GM23338 (cell line): ENCODE measurements at regions not wholly inside any gene's neighbourhood (a gene's known extent, or its start where the extent isn't known, plus 50 kb on each side); places are given as distances from the start of the nearest gene placed in this dataset.

Experiments used
- ATAC-seq: fragments of 200-7000 bp; cut with Tn5 transposase; 3 replicates; pipeline ENCODE4 v1.9.1; 2020
- DNase-seq: peaks from one replicate; pipeline ENCODE4 v3.0.0-alpha.2; 2015; ENCODE audit warnings: low spot score
- H2AFZ ChIP-seq: fragments of 200-600 bp; sonication (generic); 2 replicates; pipeline ENCODE4 v1.8.0; 2016; ENCODE audit warnings: antibody characterized with exemption, mild to moderate bottlenecking, moderate library complexity
- H3F3A ChIP-seq: fragments of 200-600 bp; sonication (generic); replicated peaks from 2 replicates; pipeline ENCODE4 v1.8.0; 2017; ENCODE audit warnings: antibody characterized with exemption, mixed run types, low read depth
- H3K27ac ChIP-seq: fragments of 200-600 bp; sonication (generic); 2 replicates; pipeline ENCODE4 v1.6.1; 2016; ENCODE audit warnings: low read depth
- H3K27me3 ChIP-seq: fragments of 200-600 bp; sonication (generic); 2 replicates; pipeline ENCODE4 v1.8.0; 2016; ENCODE audit warnings: mild to moderate bottlenecking, mixed run types, moderate library complexity; ENCODE audit not compliant: insufficient read depth
- H3K36me3 ChIP-seq: fragments of 200-600 bp; sonication (generic); 2 replicates; pipeline ENCODE4 v1.8.0; 2016; ENCODE audit warnings: mild to moderate bottlenecking; ENCODE audit not compliant: insufficient read depth
- H3K4me1 ChIP-seq: fragments of 200-600 bp; sonication (generic); 2 replicates; pipeline ENCODE4 v1.8.0; 2016; ENCODE audit warnings: mild to moderate bottlenecking, moderate library complexity; ENCODE audit not compliant: insufficient read depth
- H3K4me2 ChIP-seq: fragments of 200-600 bp; sonication (generic); 2 replicates; pipeline ENCODE4 v1.7.1; 2017; ENCODE audit warnings: mixed run types
- H3K4me3 ChIP-seq: fragments of 200-600 bp; sonication (generic); 2 replicates; pipeline ENCODE4 v1.6.1; 2016; ENCODE audit warnings: mixed run types
- H3K79me2 ChIP-seq: fragments of 200-600 bp; sonication (generic); replicated peaks from 2 replicates; pipeline ENCODE4 v1.8.0; 2017; ENCODE audit warnings: mild to moderate bottlenecking; ENCODE audit not compliant: insufficient read depth
- H3K9me2 ChIP-seq: fragments of 200-600 bp; sonication (generic); 2 replicates; pipeline ENCODE4 v1.8.0; 2017; ENCODE audit not compliant: insufficient read depth
- H4K20me1 ChIP-seq: fragments of 200-600 bp; sonication (generic); replicated peaks from 2 replicates; pipeline ENCODE4 v1.8.0; 2017; ENCODE audit warnings: mild to moderate bottlenecking; ENCODE audit not compliant: insufficient read depth
- H3K27ac Mint-ChIP-seq: 2 replicates; pipeline ENCODE4 v1.8.0; 2020; ENCODE audit warnings: inconsistent platforms, mild to moderate bottlenecking, moderate library complexity, mixed read lengths
- H3K27me3 Mint-ChIP-seq: 3 replicates; pipeline ENCODE4 v1.8.0; 2022; ENCODE audit warnings: low read depth, mild to moderate bottlenecking, moderate library complexity, mixed read lengths, inconsistent platforms; ENCODE audit not compliant: insufficient read depth, poor library complexity
- H3K36me3 Mint-ChIP-seq: 3 replicates; pipeline ENCODE4 v1.8.0; 2021; ENCODE audit warnings: low read depth, mild to moderate bottlenecking, inconsistent platforms, moderate library complexity, mixed read lengths
- H3K4me1 Mint-ChIP-seq: 3 replicates; pipeline ENCODE4 v1.8.0; 2020; ENCODE audit warnings: mild to moderate bottlenecking, inconsistent platforms, mixed read lengths
- H3K4me3 Mint-ChIP-seq: 3 replicates; pipeline ENCODE4 v1.8.0; 2021; ENCODE audit warnings: moderate library complexity, mild to moderate bottlenecking, inconsistent platforms, mixed read lengths
- H3K9me3 Mint-ChIP-seq: 3 replicates; pipeline ENCODE4 v1.8.0; 2020; ENCODE audit warnings: moderate library complexity, mild to moderate bottlenecking, inconsistent platforms, mixed read lengths
- CREB1 ChIP-seq: fragments of 250-450 bp; sonication (Bioruptor Pico); IDR thresholded peaks from 2 replicates; pipeline ENCODE4 v1.5.0; 2020; ENCODE audit warnings: low read depth, mild to moderate bottlenecking, moderate library complexity
- EZH2phosphoT487 ChIP-seq: fragments of 200-600 bp; sonication (generic); IDR thresholded peaks from one replicate; pipeline ENCODE4 v1.8.1; 2018; ENCODE audit warnings: antibody characterized with exemption; ENCODE audit not compliant: unreplicated experiment
- NANOG ChIP-seq: IDR thresholded peaks from 2 replicates; pipeline ENCODE4 v1.6.1; 2016; ENCODE audit warnings: antibody characterized with exemption, borderline replicate concordance
- POLR2AphosphoS5 ChIP-seq: IDR thresholded peaks from 2 replicates; pipeline ENCODE4 v1.6.1; 2016; ENCODE audit warnings: antibody characterized with exemption, low read depth
- STAT1 ChIP-seq: IDR thresholded peaks from one replicate; pipeline ENCODE4 v1.6.1; 2016; ENCODE audit warnings: antibody characterized with exemption; ENCODE audit not compliant: unreplicated experiment
- TF ChIP-seq, protein P1 (sequence below), 2 experiments: fragments of 200-600 bp in 1 of 2; sonication (generic) in 1 of 2; conservative IDR thresholded peaks; 2 replicates each; pipeline versions ENCODE4 v1.5.1 to v1.6.1; 2016 to 2017; ENCODE audit warnings: antibody characterized with exemption in 2 of 2, low read depth in 2 of 2, mild to moderate bottlenecking in 2 of 2, moderate library complexity in 1 of 2
- TF ChIP-seq, protein P2 (sequence below): IDR thresholded peaks from 2 replicates; pipeline ENCODE4 v1.6.1; 2016; ENCODE audit warnings: antibody characterized with exemption
- TF ChIP-seq, protein P3 (sequence below): fragments of 250-450 bp; sonication (Bioruptor Pico); IDR thresholded peaks from 2 replicates; pipeline ENCODE4 v1.5.0; 2020; ENCODE audit warnings: mild to moderate bottlenecking, moderate library complexity

DNA sequence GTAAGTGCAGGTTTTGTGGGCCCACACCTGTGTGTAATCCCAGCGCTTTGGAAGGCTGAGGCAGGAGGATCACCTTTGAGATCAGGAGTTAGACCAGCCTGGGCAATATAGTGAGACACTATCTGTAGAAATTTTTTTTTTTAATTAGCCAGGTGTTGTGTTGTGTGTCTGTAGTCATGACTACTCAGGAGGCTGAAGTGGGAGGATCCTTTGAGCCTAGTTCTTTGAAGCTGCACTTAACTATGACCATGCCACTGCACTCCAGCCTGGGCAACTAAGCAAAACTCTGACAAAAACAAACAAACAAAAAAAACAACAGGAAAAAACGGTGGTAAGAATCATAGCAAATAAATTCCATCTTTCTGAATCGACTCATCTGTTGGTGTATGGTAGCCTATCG, 268.6 kb upstream of the PDGFD start (continued):
- TF ChIP-seq, protein P1, sequence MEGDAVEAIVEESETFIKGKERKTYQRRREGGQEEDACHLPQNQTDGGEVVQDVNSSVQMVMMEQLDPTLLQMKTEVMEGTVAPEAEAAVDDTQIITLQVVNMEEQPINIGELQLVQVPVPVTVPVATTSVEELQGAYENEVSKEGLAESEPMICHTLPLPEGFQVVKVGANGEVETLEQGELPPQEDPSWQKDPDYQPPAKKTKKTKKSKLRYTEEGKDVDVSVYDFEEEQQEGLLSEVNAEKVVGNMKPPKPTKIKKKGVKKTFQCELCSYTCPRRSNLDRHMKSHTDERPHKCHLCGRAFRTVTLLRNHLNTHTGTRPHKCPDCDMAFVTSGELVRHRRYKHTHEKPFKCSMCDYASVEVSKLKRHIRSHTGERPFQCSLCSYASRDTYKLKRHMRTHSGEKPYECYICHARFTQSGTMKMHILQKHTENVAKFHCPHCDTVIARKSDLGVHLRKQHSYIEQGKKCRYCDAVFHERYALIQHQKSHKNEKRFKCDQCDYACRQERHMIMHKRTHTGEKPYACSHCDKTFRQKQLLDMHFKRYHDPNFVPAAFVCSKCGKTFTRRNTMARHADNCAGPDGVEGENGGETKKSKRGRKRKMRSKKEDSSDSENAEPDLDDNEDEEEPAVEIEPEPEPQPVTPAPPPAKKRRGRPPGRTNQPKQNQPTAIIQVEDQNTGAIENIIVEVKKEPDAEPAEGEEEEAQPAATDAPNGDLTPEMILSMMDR (conservative IDR thresholded peaks at IDR 0.05; ENCODE audit: low read depth in 2 of 2) = no peak

DNA sequence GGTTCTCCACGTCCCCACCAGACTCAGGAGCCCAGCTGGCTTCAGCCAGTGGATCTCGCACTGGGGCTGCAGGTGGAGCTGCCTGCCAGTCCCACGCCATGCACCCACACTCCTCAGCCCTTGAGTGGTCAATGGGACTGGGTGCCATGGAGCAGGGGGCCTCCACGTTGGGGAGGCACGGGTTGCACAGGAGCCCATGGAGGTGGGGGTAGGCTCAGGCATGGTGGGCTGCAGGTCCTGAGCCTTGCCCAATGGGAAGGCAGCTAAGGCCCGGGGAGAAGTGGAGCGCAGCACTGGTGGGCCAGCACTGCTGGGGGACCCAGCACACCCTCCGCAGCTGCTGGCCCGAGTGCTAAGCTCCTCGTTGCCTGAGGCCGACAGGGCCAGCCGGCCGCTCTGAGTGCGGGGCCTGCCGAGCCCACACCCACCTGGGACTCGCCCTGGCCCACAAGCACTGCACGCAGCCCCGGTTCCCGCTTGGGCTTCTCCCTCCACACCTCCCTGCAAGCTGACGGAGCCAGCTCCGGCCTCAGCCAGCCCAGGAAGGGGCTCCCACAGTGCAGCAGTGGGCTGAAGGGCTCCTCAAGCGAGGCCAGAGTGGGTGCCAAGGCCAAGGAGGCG, 258.5 kb upstream of the PDGFD start:
- H3K27ac Mint-ChIP-seq = no peak overlapping the region
- Histone ChIP-seq H3K36me3 (no peaks in the 10 kb centered on the region), H3K79me2 (no peaks in the 10 kb centered on the region), H3K9me2 (no peaks in the 10 kb centered on the region), H3K4me1 (no peaks in the 10 kb centered on the region), H3F3A (no peaks in the 10 kb centered on the region), H2AFZ (no peak overlapping the region), H3K27ac (no peak overlapping the region), H3K4me2 (no peak overlapping the region), H3K27me3 (no peaks in the 10 kb centered on the region), H4K20me1 (no peaks in the 10 kb centered on the region), H3K4me3 (no peak overlapping the region)
- DNase-seq = no peak
- TF ChIP-seq CREB1 (CRISPR knock-in tag) (no peak), NANOG (no peak), POLR2AphosphoS5 (no peak), STAT1 (no peak), EZH2phosphoT487 (no peak)
- TF ChIP-seq, protein P2, sequence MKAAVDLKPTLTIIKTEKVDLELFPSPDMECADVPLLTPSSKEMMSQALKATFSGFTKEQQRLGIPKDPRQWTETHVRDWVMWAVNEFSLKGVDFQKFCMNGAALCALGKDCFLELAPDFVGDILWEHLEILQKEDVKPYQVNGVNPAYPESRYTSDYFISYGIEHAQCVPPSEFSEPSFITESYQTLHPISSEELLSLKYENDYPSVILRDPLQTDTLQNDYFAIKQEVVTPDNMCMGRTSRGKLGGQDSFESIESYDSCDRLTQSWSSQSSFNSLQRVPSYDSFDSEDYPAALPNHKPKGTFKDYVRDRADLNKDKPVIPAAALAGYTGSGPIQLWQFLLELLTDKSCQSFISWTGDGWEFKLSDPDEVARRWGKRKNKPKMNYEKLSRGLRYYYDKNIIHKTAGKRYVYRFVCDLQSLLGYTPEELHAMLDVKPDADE = no peak
- TF ChIP-seq, protein P3, sequence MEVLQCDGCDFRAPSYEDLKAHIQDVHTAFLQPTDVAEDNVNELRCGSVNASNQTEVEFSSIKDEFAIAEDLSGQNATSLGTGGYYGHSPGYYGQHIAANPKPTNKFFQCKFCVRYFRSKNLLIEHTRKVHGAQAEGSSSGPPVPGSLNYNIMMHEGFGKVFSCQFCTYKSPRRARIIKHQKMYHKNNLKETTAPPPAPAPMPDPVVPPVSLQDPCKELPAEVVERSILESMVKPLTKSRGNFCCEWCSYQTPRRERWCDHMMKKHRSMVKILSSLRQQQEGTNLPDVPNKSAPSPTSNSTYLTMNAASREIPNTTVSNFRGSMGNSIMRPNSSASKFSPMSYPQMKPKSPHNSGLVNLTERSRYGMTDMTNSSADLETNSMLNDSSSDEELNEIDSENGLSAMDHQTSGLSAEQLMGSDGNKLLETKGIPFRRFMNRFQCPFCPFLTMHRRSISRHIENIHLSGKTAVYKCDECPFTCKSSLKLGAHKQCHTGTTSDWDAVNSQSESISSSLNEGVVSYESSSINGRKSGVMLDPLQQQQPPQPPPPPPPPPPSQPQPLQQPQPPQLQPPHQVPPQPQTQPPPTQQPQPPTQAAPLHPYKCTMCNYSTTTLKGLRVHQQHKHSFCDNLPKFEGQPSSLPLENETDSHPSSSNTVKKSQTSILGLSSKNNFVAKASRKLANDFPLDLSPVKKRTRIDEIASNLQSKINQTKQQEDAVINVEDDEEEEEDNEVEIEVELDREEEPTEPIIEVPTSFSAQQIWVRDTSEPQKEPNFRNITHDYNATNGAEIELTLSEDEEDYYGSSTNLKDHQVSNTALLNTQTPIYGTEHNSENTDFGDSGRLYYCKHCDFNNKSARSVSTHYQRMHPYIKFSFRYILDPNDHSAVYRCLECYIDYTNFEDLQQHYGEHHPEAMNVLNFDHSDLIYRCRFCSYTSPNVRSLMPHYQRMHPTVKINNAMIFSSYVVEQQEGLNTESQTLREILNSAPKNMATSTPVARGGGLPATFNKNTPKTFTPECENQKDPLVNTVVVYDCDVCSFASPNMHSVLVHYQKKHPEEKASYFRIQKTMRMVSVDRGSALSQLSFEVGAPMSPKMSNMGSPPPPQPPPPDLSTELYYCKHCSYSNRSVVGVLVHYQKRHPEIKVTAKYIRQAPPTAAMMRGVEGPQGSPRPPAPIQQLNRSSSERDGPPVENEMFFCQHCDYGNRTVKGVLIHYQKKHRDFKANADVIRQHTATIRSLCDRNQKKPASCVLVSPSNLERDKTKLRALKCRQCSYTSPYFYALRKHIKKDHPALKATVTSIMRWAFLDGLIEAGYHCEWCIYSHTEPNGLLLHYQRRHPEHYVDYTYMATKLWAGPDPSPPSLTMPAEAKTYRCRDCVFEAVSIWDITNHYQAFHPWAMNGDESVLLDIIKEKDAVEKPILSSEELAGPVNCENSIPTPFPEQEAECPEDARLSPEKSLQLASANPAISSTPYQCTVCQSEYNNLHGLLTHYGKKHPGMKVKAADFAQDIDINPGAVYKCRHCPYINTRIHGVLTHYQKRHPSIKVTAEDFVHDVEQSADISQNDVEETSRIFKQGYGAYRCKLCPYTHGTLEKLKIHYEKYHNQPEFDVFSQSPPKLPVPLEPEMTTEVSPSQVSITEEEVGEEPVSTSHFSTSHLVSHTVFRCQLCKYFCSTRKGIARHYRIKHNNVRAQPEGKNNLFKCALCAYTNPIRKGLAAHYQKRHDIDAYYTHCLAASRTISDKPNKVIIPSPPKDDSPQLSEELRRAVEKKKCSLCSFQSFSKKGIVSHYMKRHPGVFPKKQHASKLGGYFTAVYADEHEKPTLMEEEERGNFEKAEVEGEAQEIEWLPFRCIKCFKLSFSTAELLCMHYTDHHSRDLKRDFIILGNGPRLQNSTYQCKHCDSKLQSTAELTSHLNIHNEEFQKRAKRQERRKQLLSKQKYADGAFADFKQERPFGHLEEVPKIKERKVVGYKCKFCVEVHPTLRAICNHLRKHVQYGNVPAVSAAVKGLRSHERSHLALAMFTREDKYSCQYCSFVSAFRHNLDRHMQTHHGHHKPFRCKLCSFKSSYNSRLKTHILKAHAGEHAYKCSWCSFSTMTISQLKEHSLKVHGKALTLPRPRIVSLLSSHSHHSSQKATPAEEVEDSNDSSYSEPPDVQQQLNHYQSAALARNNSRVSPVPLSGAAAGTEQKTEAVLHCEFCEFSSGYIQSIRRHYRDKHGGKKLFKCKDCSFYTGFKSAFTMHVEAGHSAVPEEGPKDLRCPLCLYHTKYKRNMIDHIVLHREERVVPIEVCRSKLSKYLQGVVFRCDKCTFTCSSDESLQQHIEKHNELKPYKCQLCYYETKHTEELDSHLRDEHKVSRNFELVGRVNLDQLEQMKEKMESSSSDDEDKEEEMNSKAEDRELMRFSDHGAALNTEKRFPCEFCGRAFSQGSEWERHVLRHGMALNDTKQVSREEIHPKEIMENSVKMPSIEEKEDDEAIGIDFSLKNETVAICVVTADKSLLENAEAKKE (CRISPR knock-in tag) = no peak
- peaks cover 3% of the 10 kb centered on the region for H3K27me3 Mint-ChIP-seq
- no peak for ATAC-seq
- H3K9me3 Mint-ChIP-seq = 0 out of 3 replicates have a peak, but pooled peaks cover 4% of the 10 kb centered on the region
- no peaks in the 10 kb centered on the region for H3K4me1 Mint-ChIP-seq
- no peaks in the 10 kb centered on the region for H3K36me3 Mint-ChIP-seq
- no peak overlapping the region for H3K4me3 Mint-ChIP-seq
